Germinal center (tissue), 1 donor: ENCODE measurements at regions not wholly inside any gene's neighbourhood (a gene's known extent, or its start where the extent isn't known, plus 50 kb on each side); places are given as distances from the start of the nearest gene placed in this dataset.

Experiments used
- DNase-seq: peaks from one replicate; pipeline ENCODE4 v3.0.0; 2012; ENCODE audit warnings: mixed read lengths, low spot score

DNA sequence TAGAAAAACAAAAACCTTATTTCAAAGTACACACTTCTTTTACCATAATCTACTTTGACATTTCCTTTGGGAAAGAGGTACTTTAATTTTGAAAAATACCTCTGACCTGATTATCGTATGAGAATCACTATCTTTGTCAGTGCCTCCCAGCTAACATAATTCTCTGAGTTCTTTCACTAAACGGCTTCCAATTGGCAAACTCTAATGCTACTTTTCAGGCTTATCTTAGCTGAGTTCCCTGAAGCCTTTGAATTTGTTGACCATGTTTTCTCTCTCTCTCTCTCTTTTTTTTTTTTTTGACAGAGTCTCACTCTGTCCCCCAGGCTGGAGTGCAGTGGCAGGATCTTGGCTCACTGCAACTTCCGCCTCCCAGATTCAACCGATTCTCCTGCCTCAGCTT lies 312.8 kb downstream of the ZPLD1 start:
- no peak for DNase-seq

- DNase-seq = no peak
Measured at GRCh38 chr3:102748646-102749045, 313.8 kb downstream of the ZPLD1 start.

GRCh38 chr3:102750322-102750721 lies 315.5 kb downstream of the ZPLD1 start:
- DNase-seq = no peak

DNA sequence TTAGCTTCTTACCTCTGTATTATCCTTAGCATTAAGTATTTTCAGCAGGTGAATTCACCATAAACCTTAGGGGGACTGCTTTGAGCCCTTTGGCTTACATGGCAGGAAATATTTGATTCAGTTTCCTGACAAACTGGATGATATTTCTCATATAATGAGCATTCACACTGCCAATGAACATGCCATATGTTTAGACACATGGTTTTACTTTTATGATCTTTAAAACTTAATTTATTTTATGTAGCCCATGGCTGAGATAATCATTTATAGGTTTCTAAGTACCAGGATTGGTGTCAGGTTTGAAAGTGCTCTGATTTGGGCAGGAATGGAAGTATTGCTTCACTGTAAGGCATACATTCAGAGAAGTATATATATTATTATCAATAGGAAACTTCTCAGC lies 319.1 kb downstream of the ZPLD1 start:
- DNase-seq = no peak

DNA sequence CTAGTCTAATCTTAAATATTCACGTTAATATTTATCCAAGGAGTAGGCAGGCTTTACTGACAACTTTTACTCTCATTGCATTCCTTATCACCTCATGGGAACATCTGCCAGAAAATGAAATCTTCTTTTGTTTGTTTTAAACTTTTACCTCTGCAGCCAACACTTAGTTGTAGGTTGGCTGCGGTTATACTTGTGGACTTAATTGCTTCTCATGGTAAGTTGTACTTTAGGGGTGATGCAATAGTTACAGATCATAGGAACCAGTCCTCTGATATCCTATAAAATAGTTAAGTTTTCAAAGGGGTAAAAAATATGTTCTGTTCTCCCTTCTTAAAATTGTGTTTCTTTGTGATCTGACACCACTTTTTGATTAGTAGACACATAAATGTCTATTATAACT lies 321.9 kb downstream of the ZPLD1 start:
- no peak for DNase-seq

- no peak for DNase-seq
Measured at GRCh38 chr3:102757950-102758349, 323.1 kb downstream of the ZPLD1 start.

GRCh38 chr3:102761766-102762165 lies 327.0 kb downstream of the ZPLD1 start:
- no peak for DNase-seq

DNA sequence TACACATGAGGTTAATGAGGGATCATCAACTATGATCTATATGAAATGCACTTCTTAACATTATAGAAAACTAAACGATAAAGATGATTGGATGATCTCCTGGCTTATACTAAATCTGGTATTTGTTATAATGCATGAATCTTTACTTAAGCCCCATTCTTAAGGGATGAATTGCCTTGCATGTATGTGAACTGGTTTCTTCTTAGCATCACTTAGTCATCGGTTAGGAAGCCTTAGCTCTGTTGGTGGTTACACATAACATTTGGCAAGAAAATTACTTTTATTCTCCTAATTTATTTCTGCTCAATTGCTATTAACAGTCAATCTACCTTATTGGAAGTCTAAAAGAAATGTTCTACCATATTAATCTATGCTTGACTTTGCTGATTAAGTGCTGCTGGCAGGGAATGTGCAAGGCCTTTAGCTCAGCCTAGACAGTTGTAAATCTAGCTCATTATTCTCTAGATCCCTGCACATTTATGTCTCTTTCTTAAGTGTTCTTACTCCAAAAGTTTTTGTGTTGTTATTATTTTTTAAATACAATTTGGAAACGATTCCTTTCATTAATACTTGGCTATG lies 356.0 kb downstream of the ZPLD1 start:
- no peak for DNase-seq

- no peak for DNase-seq
Measured at GRCh38 chr3:102791641-102792589, 357.1 kb downstream of the ZPLD1 start.

- DNase-seq = no peak
Measured at GRCh38 chr3:102796804-102797203, 362.0 kb downstream of the ZPLD1 start.

- no peak for DNase-seq
Measured at GRCh38 chr3:102802819-102803420, 368.1 kb downstream of the ZPLD1 start.

GRCh38 chr3:102810937-102811336 lies 376.1 kb downstream of the ZPLD1 start:
- DNase-seq = no peak

DNA sequence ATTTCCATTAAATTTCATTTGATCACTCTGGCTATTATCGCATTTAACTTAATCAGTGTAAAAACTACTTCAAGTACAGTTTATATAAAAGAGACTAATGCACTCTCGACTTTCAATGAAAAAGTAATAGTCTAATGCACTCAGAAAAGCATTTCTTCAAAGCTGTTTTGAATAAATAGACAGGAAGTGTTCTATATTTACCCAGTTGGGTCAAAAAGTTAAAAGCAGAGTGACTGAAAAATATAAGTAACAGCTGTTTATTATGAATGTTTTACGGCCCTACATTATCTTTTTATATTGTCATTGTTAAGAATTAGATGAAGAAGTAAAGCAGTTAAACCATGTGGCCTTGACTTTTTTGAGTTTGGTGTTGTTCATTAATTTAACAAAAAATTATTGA lies 391.8 kb downstream of the ZPLD1 start:
- no peak for DNase-seq

- no peak for DNase-seq
Measured at GRCh38 chr3:102827386-102827785, 392.6 kb downstream of the ZPLD1 start.

DNA sequence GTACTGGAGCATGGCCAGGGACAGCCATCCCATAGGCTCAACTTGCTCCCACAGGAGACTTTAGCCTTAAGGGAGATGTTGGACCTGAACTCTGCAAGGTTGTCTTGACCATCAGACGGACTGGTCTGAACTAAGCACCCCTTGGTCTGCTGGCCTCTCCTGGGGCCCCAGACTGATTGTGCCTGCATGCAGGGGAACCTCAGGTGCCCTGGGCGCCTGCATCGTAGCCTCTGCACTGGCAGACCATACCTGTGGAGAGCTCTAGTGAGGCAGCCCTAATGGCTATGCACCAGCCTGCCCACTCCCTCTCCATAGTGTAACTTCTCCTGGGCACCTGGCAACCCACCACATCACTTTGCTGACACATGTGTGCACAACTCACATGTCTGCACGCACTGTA lies 395.6 kb downstream of the ZPLD1 start:
- DNase-seq = no peak

- DNase-seq = no peak
Measured at GRCh38 chr3:102841866-102842265, 407.1 kb downstream of the ZPLD1 start.

GRCh38 chr3:102866845-102867244 lies 432.0 kb downstream of the ZPLD1 start:
- DNase-seq = no peak

DNA sequence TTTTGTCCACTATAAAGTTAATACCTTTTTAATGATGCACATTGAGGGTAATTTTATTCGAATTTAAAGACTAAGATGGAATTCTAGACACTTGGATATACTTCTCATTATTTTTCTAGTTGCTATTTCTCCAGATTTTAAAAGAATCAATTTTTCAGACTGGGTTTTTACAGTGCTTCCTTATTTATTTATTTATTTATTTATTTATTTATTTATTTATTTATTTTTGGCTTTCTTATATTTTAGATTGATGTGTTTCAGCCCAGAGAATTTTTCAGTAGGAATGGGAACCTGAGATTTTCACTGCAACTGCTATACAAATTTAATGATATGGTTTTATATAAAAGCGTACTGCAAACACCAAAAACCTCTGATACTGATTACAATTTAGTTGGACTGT lies 448.7 kb downstream of the ZPLD1 start:
- no peak for DNase-seq

DNA sequence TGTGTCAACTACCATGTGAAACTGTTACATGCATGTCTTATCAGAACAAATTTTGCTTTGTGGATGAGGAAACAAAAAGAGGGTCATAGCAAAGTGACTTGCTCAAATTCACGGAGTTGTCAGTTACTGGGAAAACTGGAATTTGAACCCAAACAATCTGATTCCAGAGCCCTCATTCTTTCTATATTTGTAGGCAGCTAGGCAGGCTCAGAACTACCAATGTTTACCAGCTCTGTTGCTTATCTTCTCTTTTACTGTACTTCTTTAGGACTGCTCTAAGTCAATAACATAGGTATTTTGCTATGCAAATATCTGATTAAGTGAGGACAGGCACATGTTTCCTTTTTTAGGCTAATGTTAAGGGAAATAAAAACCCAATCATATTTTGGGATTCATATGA lies 450.5 kb downstream of the ZPLD1 start:
- DNase-seq = no peak

DNA sequence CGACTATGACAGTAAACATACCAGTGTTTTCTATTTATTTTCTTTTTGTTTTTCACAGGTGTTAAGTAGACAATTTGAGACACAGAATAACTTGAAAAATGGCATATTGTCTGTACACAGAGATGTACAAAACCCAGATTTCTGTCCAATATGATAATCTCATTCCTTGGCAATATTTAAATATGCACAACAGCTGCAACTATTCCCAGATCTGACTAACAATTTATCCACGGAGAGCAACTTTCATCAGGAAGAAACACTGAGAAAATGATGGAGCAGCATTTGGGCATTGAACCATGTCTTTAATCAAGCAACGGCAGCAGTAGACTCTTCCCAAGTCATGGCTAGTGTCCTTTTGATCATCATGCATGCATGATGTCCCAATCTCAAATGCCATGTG lies 452.6 kb downstream of the ZPLD1 start:
- no peak for DNase-seq

DNA sequence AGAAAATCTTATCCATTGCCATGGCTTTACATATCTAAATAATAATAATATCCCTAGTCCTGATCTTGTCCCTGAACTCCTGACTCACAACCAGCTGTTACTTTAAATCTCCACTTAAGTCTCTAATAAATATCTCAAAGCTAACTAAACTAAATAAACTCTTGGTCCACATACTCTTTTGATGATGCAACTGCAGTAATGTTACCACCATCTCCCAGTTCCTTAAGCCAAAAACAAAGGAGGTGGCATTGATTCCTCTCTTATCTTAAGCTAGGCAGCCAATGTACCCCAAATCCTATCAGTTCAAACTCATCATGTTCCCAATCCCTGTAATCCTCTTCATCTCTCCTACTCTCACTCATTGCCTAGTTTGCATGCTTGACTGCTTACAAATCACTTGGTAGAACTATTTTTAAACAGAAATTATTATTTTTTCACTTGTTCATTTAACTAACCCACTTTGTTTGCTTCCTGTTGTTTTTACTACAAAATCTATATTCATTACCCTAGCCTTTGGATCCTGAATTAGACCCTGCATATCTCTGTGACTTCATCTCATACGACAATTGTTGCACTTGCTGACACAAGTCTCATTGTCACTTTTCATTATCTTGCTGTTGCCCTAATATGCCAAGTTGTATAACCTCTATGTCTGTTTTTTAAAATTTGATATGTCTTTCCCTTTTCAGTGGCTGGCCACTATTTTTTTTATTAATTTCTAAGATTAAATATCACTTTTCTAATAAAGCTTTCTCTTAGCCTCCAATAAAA lies 462.2 kb downstream of the ZPLD1 start:
- DNase-seq = no peak

- no peak for DNase-seq
Measured at GRCh38 chr3:102904629-102905028, 469.8 kb downstream of the ZPLD1 start.
